ENCODE measurements at regions not wholly inside any gene's neighbourhood (a gene's known extent, or its start where the extent isn't known, plus 50 kb on each side); places are given as distances from the start of the nearest gene placed in this dataset.
"Not testable (repeated sequence)": the region's sequence is repeated elsewhere in the genome, so short reads cannot be mapped to it uniquely, and the experiment has no call there.

DNA sequence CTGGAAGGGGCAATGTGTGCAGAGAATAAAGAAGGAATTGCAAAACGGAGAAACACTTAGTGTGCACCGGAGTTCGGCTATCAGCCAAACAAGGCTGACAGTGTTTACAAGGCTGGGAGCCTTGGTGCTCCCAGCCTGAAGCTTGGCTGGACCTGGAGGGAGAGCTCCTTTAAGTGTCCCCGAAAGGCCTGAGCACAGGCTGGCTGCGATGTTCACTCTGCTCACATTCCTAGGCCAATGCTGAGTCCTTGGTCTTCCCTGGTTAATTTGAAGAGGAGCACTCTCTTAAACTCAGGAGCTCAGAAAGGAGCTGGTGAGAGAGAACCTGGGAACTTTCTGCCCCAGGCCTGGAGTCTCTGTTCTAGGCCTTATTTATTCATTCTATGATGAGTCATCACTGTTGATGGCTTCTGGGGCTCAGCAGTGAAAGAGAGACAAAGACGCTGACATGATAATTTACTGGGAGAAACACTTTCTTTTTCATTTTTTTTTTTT lies 88.6 kb upstream of the MYO10 start:
- Mint-ChIP-seq H3K36me3 (ENCODE audit: low read depth) (no peaks in the 10 kb centered on the region), H3K27me3 (ENCODE audit: low read depth) (peaks cover 7% of the 10 kb centered on the region), H3K27ac (no peak overlapping the region), H3K4me3 (no peak overlapping the region), H3K9me3 (peaks cover 7% of the 10 kb centered on the region), H3K4me1 (peaks cover 20% of the 10 kb centered on the region)
- TF ChIP-seq, protein P1, sequence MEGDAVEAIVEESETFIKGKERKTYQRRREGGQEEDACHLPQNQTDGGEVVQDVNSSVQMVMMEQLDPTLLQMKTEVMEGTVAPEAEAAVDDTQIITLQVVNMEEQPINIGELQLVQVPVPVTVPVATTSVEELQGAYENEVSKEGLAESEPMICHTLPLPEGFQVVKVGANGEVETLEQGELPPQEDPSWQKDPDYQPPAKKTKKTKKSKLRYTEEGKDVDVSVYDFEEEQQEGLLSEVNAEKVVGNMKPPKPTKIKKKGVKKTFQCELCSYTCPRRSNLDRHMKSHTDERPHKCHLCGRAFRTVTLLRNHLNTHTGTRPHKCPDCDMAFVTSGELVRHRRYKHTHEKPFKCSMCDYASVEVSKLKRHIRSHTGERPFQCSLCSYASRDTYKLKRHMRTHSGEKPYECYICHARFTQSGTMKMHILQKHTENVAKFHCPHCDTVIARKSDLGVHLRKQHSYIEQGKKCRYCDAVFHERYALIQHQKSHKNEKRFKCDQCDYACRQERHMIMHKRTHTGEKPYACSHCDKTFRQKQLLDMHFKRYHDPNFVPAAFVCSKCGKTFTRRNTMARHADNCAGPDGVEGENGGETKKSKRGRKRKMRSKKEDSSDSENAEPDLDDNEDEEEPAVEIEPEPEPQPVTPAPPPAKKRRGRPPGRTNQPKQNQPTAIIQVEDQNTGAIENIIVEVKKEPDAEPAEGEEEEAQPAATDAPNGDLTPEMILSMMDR (IDR thresholded peaks at IDR 0.05; ENCODE audit: unreplicated experiment in 3 of 3), result no peak

GRCh38 chr5:17031659-17032277 lies 95.7 kb upstream of the MYO10 start:
- not testable (repeated sequence) for H3K4me3 Mint-ChIP-seq; H3K4me1 Mint-ChIP-seq; H3K36me3 Mint-ChIP-seq (ENCODE audit: low read depth); H3K27me3 Mint-ChIP-seq (ENCODE audit: low read depth); H3K27ac Mint-ChIP-seq
- H3K9me3 Mint-ChIP-seq, result peaks cover 14% of the 10 kb centered on the region

DNA sequence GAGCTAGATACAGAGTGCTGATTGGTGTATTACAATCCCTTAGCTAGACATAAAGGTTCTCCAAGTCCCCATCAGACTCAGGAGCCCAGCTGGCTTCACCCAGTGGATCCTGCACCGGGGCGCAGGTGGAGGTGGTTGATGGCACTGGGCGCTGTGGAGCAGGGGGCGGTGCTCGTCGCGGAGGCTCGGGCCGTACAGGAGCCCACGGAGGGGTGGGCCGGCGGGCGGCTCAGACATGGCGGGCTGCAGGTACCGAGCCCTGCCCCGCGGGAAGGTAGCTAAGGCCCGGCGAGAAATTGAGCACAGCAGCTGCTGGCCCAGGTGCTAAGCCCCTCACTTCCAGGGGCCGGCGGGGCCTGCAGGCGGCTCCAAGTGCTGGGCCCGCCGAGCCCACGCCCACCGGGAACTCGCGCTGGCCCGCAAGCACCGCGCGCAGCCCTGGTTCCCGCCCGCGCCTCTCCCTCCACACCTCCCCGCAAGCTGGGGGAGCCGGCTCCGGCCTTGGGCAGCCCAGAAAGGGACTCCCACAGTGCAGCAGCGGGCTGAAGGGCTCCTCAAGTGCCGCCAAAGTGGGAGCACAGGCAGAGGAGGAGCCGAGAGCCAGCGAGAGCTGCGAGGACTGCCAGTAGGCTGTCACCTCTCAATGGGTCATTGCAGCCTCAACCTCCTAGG lies 96.4 kb upstream of the MYO10 start:
- not testable (repeated sequence) for H3K4me3 Mint-ChIP-seq; H3K36me3 Mint-ChIP-seq (ENCODE audit: low read depth); H3K4me1 Mint-ChIP-seq; H3K27ac Mint-ChIP-seq; H3K27me3 Mint-ChIP-seq (ENCODE audit: low read depth)
- peaks cover 14% of the 10 kb centered on the region for H3K9me3 Mint-ChIP-seq

DNA sequence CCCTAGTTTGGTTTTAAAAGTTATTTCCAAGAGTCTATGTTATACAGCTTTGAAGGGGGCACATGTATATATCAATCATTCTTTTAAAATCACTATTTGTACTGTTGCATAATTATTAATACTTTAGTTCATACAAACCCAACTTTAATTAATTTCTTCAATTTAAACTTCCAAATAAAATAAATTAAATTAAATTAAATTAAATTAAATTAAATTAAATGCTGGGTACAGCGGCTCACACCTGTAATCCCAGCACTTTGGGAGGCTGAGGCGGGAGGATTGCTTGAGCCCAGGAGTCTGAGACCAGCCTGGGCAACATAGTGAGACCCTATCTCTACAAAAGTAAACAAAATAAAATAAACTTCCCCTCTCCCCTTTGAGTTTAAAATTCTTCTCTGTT lies 98.9 kb upstream of the MYO10 start:
- not testable (repeated sequence) for H3K27me3 Mint-ChIP-seq (ENCODE audit: low read depth); H3K27ac Mint-ChIP-seq; H3K36me3 Mint-ChIP-seq (ENCODE audit: low read depth); H3K4me1 Mint-ChIP-seq; H3K9me3 Mint-ChIP-seq; H3K4me3 Mint-ChIP-seq

GRCh38 chr5:17037751-17038150 lies 101.7 kb upstream of the MYO10 start:
- H3K36me3 Mint-ChIP-seq (ENCODE audit: low read depth), result no peaks in the 10 kb centered on the region
- H3K4me1 Mint-ChIP-seq, result no peaks in the 10 kb centered on the region
- TF ChIP-seq, protein P1 (IDR thresholded peaks at IDR 0.05; ENCODE audit: unreplicated experiment in 3 of 3), result no peak
- H3K27me3 Mint-ChIP-seq (ENCODE audit: low read depth), result no peaks in the 10 kb centered on the region
- H3K27ac Mint-ChIP-seq, result peak overlapping the region in 1 of 3 experiments; percentile 9
- H3K9me3 Mint-ChIP-seq, result no peaks in the 10 kb centered on the region
- H3K4me3 Mint-ChIP-seq, result no peak overlapping the region

DNA sequence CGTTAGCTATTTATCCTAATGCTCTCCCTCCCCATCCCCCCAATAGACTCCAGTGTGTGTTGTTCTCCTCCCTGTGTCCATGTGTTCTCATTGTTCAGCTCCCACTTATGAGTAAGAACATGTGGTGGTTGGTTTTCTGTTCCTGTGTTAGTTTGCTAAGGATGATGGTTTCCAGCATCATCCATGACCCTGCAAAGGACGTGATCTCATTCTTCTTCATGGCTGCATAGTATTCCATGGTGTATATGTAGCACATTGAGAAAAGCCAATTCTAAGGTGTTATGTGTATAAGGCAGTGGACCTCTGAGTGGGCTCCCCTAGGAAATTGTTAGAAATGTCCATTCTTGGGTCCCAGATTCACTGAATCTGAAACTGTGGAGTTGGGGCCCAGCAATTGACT lies 103.1 kb upstream of the MYO10 start:
- H3K36me3 Mint-ChIP-seq (ENCODE audit: low read depth), result no peaks in the 10 kb centered on the region
- H3K27ac Mint-ChIP-seq, result no peak overlapping the region
- no peaks in the 10 kb centered on the region for H3K4me1 Mint-ChIP-seq
- H3K9me3 Mint-ChIP-seq, result no peaks in the 10 kb centered on the region
- TF ChIP-seq, protein P1 (IDR thresholded peaks at IDR 0.05; ENCODE audit: unreplicated experiment in 3 of 3), result no peak
- H3K4me3 Mint-ChIP-seq, result no peak overlapping the region
- no peaks in the 10 kb centered on the region for H3K27me3 Mint-ChIP-seq (ENCODE audit: low read depth)

- Mint-ChIP-seq H3K36me3 (ENCODE audit: low read depth) (no peaks in the 10 kb centered on the region), H3K4me1 (no peaks in the 10 kb centered on the region), H3K9me3 (no peaks in the 10 kb centered on the region), H3K27me3 (ENCODE audit: low read depth) (no peaks in the 10 kb centered on the region), H3K27ac (no peak overlapping the region), H3K4me3 (no peak overlapping the region)
- TF ChIP-seq, protein P1 (IDR thresholded peaks at IDR 0.05; ENCODE audit: unreplicated experiment in 3 of 3), result no peak
Measured at GRCh38 chr5:17042041-17042440, 106.0 kb upstream of the MYO10 start.

Measured in nephron (organoid).